ENCODE measurements at regions not wholly inside any gene's neighbourhood (a gene's known extent, or its start where the extent isn't known, plus 50 kb on each side); places are given as distances from the start of the nearest gene placed in this dataset.

DNA sequence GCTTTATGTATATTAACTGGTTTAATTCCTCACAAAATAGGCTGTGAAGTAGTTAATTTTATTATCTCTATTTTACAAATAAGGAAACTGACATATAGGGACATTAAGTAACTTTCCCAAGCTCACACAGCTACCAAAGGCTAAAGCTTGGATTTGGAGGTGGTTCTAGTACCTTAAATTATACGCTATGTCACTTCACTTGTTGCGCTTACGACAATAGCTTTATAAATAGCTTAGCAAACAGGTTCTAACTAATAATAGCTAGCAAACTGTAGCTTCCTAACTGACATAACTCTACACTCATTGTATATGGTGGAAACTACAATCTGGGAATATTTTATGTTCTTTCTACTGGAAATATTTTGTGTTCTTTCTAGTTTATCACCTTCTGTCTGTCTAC lies 666.4 kb upstream of the CPEB2 start:
- Histone ChIP-seq H3K27ac (no peak overlapping the region), H3K4me3 (no peak overlapping the region), H3K4me1 (no peaks in the 10 kb centered on the region), H3K36me3 (no peaks in the 10 kb centered on the region), H3K27me3 (no peaks in the 10 kb centered on the region), H3K9me3 (no peaks in the 10 kb centered on the region)
- TF ChIP-seq, protein P1, sequence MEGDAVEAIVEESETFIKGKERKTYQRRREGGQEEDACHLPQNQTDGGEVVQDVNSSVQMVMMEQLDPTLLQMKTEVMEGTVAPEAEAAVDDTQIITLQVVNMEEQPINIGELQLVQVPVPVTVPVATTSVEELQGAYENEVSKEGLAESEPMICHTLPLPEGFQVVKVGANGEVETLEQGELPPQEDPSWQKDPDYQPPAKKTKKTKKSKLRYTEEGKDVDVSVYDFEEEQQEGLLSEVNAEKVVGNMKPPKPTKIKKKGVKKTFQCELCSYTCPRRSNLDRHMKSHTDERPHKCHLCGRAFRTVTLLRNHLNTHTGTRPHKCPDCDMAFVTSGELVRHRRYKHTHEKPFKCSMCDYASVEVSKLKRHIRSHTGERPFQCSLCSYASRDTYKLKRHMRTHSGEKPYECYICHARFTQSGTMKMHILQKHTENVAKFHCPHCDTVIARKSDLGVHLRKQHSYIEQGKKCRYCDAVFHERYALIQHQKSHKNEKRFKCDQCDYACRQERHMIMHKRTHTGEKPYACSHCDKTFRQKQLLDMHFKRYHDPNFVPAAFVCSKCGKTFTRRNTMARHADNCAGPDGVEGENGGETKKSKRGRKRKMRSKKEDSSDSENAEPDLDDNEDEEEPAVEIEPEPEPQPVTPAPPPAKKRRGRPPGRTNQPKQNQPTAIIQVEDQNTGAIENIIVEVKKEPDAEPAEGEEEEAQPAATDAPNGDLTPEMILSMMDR (IDR thresholded peaks at IDR 0.05): no peak
- TF ChIP-seq POLR2AphosphoS5 (IDR thresholded peaks at IDR 0.05; ENCODE audit: insufficient read depth in 1 of 2, low read depth in 1 of 2): no peak
- no peak for TF ChIP-seq POLR2A (IDR thresholded peaks at IDR 0.05)
- DNase-seq (ENCODE audit: extremely low spot score in 2 of 2): no peak
- intact Hi-C loops (cut with DNase I): no loop called here

DNA sequence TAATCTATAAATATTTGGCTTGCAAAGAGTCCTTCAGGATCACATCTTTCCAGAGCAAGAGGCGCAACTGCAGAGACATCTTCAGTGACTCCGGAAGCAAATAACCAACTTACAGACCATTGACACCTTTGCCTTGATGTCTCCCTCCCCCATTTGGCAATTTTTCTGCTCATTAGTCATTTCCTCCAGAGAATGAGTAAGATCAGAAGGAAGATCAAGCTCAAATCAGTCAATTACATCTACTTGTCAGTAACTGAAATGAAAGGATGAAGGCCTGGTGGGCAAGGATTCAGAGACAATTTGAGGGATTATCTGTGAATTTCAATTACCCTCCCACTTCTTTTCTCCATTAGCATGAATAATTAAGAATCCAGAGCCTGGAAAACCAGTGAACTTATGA lies 665.6 kb upstream of the CPEB2 start:
- intact Hi-C loops (cut with DNase I): no loop called here
- Histone ChIP-seq H3K4me1 (no peaks in the 10 kb centered on the region), H3K4me3 (no peak overlapping the region), H3K9me3 (no peaks in the 10 kb centered on the region), H3K27me3 (no peaks in the 10 kb centered on the region), H3K27ac (no peak overlapping the region), H3K36me3 (no peaks in the 10 kb centered on the region)
- TF ChIP-seq, protein P1 (IDR thresholded peaks at IDR 0.05): no peak
- no peak for TF ChIP-seq POLR2A (IDR thresholded peaks at IDR 0.05)
- TF ChIP-seq POLR2AphosphoS5 (IDR thresholded peaks at IDR 0.05; ENCODE audit: insufficient read depth in 1 of 2, low read depth in 1 of 2): no peak
- DNase-seq (ENCODE audit: extremely low spot score in 2 of 2): no peak

DNA sequence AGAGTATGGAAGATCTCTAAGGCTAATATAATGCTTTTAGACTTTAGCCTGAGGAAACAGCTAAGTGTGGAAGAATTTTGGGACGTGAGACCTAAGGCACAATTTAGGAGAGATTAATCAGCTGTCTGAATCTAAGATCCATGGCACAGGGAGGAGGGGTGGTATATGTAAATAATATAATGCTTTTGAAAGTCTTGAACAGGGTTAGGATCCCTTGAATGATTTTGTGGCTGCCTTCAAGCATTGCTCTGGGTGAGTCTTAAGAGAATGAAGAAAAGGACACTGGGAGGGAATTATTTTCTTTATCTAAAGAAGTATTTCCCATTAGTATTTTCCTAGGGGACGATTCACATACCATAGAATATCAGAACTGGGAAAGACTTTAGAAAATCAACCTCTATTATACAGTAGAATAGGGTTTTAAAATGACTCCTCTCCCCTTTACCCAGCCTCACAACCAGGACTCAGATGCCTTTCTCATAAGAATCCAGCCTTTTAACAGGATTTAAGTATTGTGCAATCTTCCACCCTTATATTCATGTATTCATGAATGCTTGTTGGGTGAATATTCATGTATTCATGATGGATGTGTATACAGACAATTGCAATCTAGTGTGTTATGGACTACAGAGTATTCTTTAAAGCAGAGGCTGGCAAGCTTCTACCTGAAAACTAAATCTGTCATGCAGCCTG lies 664.2 kb upstream of the CPEB2 start:
- no peak overlapping the region for H3K4me3 ChIP-seq
- H3K27me3 ChIP-seq: no peaks in the 10 kb centered on the region
- H3K9me3 ChIP-seq: no peaks in the 10 kb centered on the region
- TF ChIP-seq POLR2AphosphoS5 (IDR thresholded peaks at IDR 0.05; ENCODE audit: insufficient read depth in 1 of 2, low read depth in 1 of 2) (no peak), POLR2A (IDR thresholded peaks at IDR 0.05) (no peak)
- TF ChIP-seq, protein P1 (IDR thresholded peaks at IDR 0.05): no peak
- no peaks in the 10 kb centered on the region for H3K36me3 ChIP-seq
- no peaks in the 10 kb centered on the region for H3K4me1 ChIP-seq
- no peak for DNase-seq (ENCODE audit: extremely low spot score in 2 of 2)
- H3K27ac ChIP-seq: no peak overlapping the region
- intact Hi-C loops (cut with DNase I): no loop called here

DNA sequence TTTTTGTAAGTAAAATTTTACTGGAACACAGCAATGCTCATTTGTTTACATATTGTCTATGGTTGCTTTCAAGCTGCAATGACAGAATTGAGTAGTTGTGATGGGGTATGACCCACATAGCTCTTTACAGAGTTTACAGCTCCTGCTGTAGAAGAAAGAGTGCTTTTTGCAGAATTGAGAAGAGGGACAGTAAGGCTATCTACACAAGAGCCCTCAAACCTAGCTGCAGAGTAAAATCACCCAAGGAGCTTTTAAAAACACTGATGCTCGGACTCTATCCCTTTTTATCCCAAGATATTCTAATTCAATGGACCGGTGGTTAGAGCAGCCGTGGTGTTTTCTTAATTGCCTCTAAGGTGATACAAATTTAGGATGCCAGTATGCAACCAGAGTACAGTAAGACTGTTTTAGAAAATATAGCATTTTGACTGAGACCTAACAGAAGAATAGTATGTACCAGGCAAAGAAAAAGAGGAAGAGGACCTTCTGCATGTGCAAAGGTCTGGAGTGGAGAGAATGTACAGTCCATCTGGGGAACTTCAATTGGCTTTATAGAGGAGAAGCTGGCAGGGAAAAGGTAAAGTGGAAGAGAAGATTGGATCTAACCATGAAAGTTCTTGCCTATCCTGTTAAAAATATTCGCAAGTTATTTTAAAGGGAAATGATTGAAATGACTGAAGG lies 663.6 kb upstream of the CPEB2 start:
- H3K9me3 ChIP-seq: no peaks in the 10 kb centered on the region
- H3K27me3 ChIP-seq: no peaks in the 10 kb centered on the region
- H3K4me3 ChIP-seq: no peak overlapping the region
- TF ChIP-seq, protein P1 (IDR thresholded peaks at IDR 0.05): no peak
- TF ChIP-seq POLR2A (IDR thresholded peaks at IDR 0.05): no peak
- no peak for TF ChIP-seq POLR2AphosphoS5 (IDR thresholded peaks at IDR 0.05; ENCODE audit: insufficient read depth in 1 of 2, low read depth in 1 of 2)
- no peak for DNase-seq (ENCODE audit: extremely low spot score in 2 of 2)
- H3K36me3 ChIP-seq: no peaks in the 10 kb centered on the region
- H3K4me1 ChIP-seq: no peaks in the 10 kb centered on the region
- intact Hi-C loops (cut with DNase I): no loop called here
- H3K27ac ChIP-seq: no peak overlapping the region

DNA sequence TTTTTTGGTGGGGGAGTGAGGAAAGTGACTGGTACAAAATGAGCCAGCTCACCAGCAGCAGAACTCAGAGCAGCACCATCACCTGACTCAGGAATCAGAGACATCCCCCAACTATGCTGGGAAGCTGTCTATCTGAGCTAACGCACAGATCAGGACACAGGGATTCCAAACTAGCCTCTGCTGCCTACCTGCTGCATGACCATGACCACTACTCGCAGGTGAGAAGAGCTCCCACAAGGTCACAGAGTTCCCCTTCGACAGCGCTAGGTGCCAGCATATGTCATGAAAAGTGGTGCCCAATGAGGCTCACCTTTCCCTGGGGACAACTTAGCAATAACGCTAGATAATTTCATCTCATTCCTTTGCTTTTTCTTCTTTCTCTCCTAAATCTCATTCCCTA lies 662.6 kb upstream of the CPEB2 start:
- Histone ChIP-seq H3K36me3 (no peaks in the 10 kb centered on the region), H3K27me3 (no peaks in the 10 kb centered on the region), H3K9me3 (no peaks in the 10 kb centered on the region), H3K4me3 (no peak overlapping the region), H3K4me1 (no peaks in the 10 kb centered on the region), H3K27ac (no peak overlapping the region)
- TF ChIP-seq, protein P1 (IDR thresholded peaks at IDR 0.05): no peak
- TF ChIP-seq POLR2AphosphoS5 (IDR thresholded peaks at IDR 0.05; ENCODE audit: insufficient read depth in 1 of 2, low read depth in 1 of 2) (no peak), POLR2A (IDR thresholded peaks at IDR 0.05) (no peak)
- no peak for DNase-seq (ENCODE audit: extremely low spot score in 2 of 2)
- intact Hi-C loops (cut with DNase I): loop anchor here (10.0 kb wide), 1 partner anchor 1605 kb away; no protein-coding TSS in a partner anchor

Data from vagina (tissue), 2 donors.